PC-3 (cell line): ENCODE measurements at regions not wholly inside any gene's neighbourhood (a gene's known extent, or its start where the extent isn't known, plus 50 kb on each side); places are given as distances from the start of the nearest gene placed in this dataset.

ENCODE experiments used
- EZH2 ChIP-seq: fragments of 300-600 bp; sonication (generic); IDR thresholded peaks from one replicate; pipeline ENCODE4 v1.6.1; 2017; ENCODE audit warnings: antibody characterized with exemption, mild to moderate bottlenecking, low read length; ENCODE audit not compliant: unreplicated experiment
- TF ChIP-seq, protein P1 (sequence below): fragments of 300-600 bp; sonication (generic); conservative IDR thresholded peaks from 2 replicates; pipeline ENCODE4 v1.5.1; 2017; ENCODE audit warnings: antibody characterized with exemption, low read depth, mild to moderate bottlenecking, low read length

DNA sequence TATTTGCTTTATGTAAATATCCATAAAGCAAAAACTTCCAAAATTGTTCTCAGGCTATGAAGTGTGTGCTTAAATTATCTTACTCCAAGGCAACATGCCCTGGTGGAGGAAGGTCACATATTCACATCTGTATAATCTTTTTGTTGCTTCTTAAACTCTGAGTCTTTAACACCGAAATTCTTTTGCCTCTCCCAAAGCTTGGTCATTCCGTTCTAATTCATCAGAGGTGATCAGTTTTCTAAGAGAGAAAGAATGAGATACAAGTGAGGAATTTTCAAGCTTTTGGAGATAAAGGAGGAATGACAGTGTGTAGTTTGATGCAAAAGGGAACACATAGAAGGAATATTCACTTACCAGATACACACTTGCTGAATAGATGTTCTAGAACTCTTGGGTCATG, 561.7 kb downstream of the LTN1 start:
- TF ChIP-seq, protein P1, sequence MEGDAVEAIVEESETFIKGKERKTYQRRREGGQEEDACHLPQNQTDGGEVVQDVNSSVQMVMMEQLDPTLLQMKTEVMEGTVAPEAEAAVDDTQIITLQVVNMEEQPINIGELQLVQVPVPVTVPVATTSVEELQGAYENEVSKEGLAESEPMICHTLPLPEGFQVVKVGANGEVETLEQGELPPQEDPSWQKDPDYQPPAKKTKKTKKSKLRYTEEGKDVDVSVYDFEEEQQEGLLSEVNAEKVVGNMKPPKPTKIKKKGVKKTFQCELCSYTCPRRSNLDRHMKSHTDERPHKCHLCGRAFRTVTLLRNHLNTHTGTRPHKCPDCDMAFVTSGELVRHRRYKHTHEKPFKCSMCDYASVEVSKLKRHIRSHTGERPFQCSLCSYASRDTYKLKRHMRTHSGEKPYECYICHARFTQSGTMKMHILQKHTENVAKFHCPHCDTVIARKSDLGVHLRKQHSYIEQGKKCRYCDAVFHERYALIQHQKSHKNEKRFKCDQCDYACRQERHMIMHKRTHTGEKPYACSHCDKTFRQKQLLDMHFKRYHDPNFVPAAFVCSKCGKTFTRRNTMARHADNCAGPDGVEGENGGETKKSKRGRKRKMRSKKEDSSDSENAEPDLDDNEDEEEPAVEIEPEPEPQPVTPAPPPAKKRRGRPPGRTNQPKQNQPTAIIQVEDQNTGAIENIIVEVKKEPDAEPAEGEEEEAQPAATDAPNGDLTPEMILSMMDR, result no peak
- no peak for TF ChIP-seq EZH2
